Glomerular visceral epithelial cell (primary cell): ENCODE measurements at regions not wholly inside any gene's neighbourhood (a gene's known extent, or its start where the extent isn't known, plus 50 kb on each side); places are given as distances from the start of the nearest gene placed in this dataset.
A peak's percentile ranks its signal among the peaks of the same experiment; 100 is the strongest.

Source experiments
- DNase-seq: peaks from one replicate; pipeline ENCODE4 v3.0.0-alpha.2; 2016; ENCODE audit errors: extremely low spot score

GRCh38 chr5:173464813-173465212 is 136.6 kb upstream of the STC2 start:
- DNase-seq, result no peak

- no peak for DNase-seq
These were observed 135.0 kb upstream of the STC2 start for GRCh38 chr5:173463207-173463606.

- peak; percentile 26 for DNase-seq
These were observed 130.8 kb upstream of the STC2 start for GRCh38 chr5:173458828-173459609.

- no peak for DNase-seq
These were observed 129.3 kb upstream of the STC2 start for GRCh38 chr5:173457482-173457881.

- DNase-seq, result peak; percentile 96
These were observed 128.5 kb upstream of the STC2 start for GRCh38 chr5:173456751-173457171.

GRCh38 chr5:173456181-173456580 is 128.0 kb upstream of the STC2 start:
- no peak for DNase-seq

- no peak for DNase-seq
These were observed 127.4 kb upstream of the STC2 start for GRCh38 chr5:173455599-173455957.

- peak; percentile 100 for DNase-seq
These were observed 126.8 kb upstream of the STC2 start for GRCh38 chr5:173454736-173455598.

- peak; percentile 83 for DNase-seq
These were observed 126.1 kb upstream of the STC2 start for GRCh38 chr5:173454361-173454735.

GRCh38 chr5:173453167-173453566 is 125.0 kb upstream of the STC2 start:
- no peak for DNase-seq

GRCh38 chr5:173452119-173452905 is 124.1 kb upstream of the STC2 start:
- peak; percentile 33 for DNase-seq

- no peak for DNase-seq
These were observed 123.4 kb upstream of the STC2 start for GRCh38 chr5:173451651-173452050.

- DNase-seq, result peak; percentile 26
These were observed 122.8 kb upstream of the STC2 start for GRCh38 chr5:173451031-173451430.

GRCh38 chr5:173450188-173450587 is 122.0 kb upstream of the STC2 start:
- no peak for DNase-seq

GRCh38 chr5:173448856-173449255 is 120.6 kb upstream of the STC2 start:
- no peak for DNase-seq

GRCh38 chr5:173443971-173444370 is 115.8 kb upstream of the STC2 start:
- DNase-seq, result no peak

- no peak for DNase-seq
These were observed 112.9 kb upstream of the STC2 start for GRCh38 chr5:173441053-173441628.

GRCh38 chr5:173438951-173439350 is 110.7 kb upstream of the STC2 start:
- DNase-seq, result no peak

- DNase-seq, result no peak
These were observed 107.2 kb upstream of the STC2 start for GRCh38 chr5:173435447-173435846.

GRCh38 chr5:173434270-173434669 is 106.1 kb upstream of the STC2 start:
- DNase-seq, result peak; percentile 37

- no peak for DNase-seq
These were observed 102.2 kb upstream of the STC2 start for GRCh38 chr5:173430394-173430793.
